K562 (cell line): ENCODE measurements at regions not wholly inside any gene's neighbourhood (a gene's known extent, or its start where the extent isn't known, plus 50 kb on each side); places are given as distances from the start of the nearest gene placed in this dataset.

ENCODE experiments used
- ATAC-seq: fragments of 200-7000 bp; cut with Tn5 transposase; 3 replicates; pipeline ENCODE4 v1.9.1; 2020; ENCODE audit warnings: moderate library complexity
- BruUV-seq: library from RNA; stranded (reverse); fragments of 400-500 nt; replicated peaks from 2 replicates; lab custom pipeline; 2021; lab: Mats Ljungman, UMichigan
- CTCF ChIA-PET: fragments of 300-600 bp; formaldehyde crosslinking; extraction: SDS; loops from one replicate; lab custom pipeline; 2021; ENCODE audit warnings: low intra/inter-chr PET ratio; lab: Yijun Ruan, JAX
- POLR2A ChIA-PET: fragments of 300-600, 350-650 bp; sonication (Branson Sonifier 250); formaldehyde crosslinking; extraction: SDS; loops from one replicate; lab custom pipeline; 2021; ENCODE audit warnings: antibody characterized with exemption, inconsistent platforms; lab: Yijun Ruan, JAX
- DNase-seq, 4 experiments: peaks; one replicate each; pipeline versions ENCODE4 v3.0.0 to v3.0.0-alpha.2; 2011 to 2018; ENCODE audit warnings: low spot score in 3 of 4, mixed read lengths in 3 of 4; ENCODE audit errors: extremely low read depth in 1 of 4
- FAIRE-seq: peaks from 2 replicates; lab custom pipeline; 2011; peaks lifted over from hg19 to GRCh38; lab: Jason Lieb, UNC
- H2AFZ ChIP-seq: 2 replicates; pipeline ENCODE4 v1.6.0; 2011; ENCODE audit warnings: low read depth, low read length, control low read depth, inconsistent platforms
- H3K27ac ChIP-seq: fragments of 200-600 bp; 3 replicates; pipeline ENCODE4 v1.8.0; 2011; ENCODE audit warnings: low read depth, mild to moderate bottlenecking, control low read depth, inconsistent platforms, low read length, moderate library complexity, mixed read lengths; ENCODE audit errors: extremely low read depth
- H3K27me3 ChIP-seq, 2 experiments: fragments of 300-600 bp in 1 of 2; 2 replicates in 1 of 2; 3 replicates in 1 of 2; pipeline versions ENCODE4 v1.6.0 to v1.8.0; 2011; ENCODE audit warnings: inconsistent platforms in 2 of 2, low read length in 2 of 2, mild to moderate bottlenecking in 1 of 2, mixed read lengths in 1 of 2, moderate library complexity in 1 of 2; ENCODE audit not compliant: control insufficient read depth in 2 of 2, insufficient read depth in 2 of 2
- H3K36me3 ChIP-seq: fragments of 300-600 bp; 3 replicates; pipeline ENCODE4 v1.8.0; 2011; ENCODE audit warnings: mild to moderate bottlenecking, low read length, inconsistent platforms; ENCODE audit not compliant: control insufficient read depth, insufficient read depth
- H3K4me1 ChIP-seq, 2 experiments: fragments of 200-600 bp in 1 of 2; replicated peaks in 1 of 2; 2 replicates in 1 of 2; 3 replicates in 1 of 2; pipeline versions ENCODE4 v1.5.1 to v1.8.0; 2011; ENCODE audit warnings: inconsistent platforms in 2 of 2, low read length in 2 of 2, mild to moderate bottlenecking in 1 of 2, mixed read lengths in 1 of 2, moderate library complexity in 1 of 2; ENCODE audit not compliant: control insufficient read depth in 2 of 2, insufficient read depth in 2 of 2
- H3K4me2 ChIP-seq: 2 replicates; pipeline ENCODE4 v1.6.1; 2011; ENCODE audit warnings: low read length, control low read depth, inconsistent platforms, mixed read lengths; ENCODE audit not compliant: insufficient read depth
- H3K4me3 ChIP-seq: fragments of 200-600 bp; sonication (generic), shearing (Covaris generic); 2 replicates; pipeline ENCODE4 v1.5.1; 2016; ENCODE audit warnings: control low read depth, inconsistent platforms
- H3K79me2 ChIP-seq: fragments of 200-600 bp; 3 replicates; pipeline ENCODE4 v1.8.0; 2011; ENCODE audit warnings: low read length, inconsistent platforms; ENCODE audit not compliant: control insufficient read depth, insufficient read depth
- H3K9ac ChIP-seq, 2 experiments: 2 replicates each; pipeline versions ENCODE4 v1.6.0 to v1.6.1; 2011; ENCODE audit warnings: low read depth in 2 of 2, low read length in 2 of 2, control low read depth in 1 of 2, inconsistent platforms in 1 of 2, mild to moderate bottlenecking in 1 of 2, mixed read lengths in 1 of 2; ENCODE audit not compliant: insufficient read depth in 1 of 2
- H3K9me1 ChIP-seq: one replicate; pipeline ENCODE4 v1.6.0; 2011; ENCODE audit warnings: inconsistent platforms, mild to moderate bottlenecking, low read length, moderate library complexity; ENCODE audit not compliant: control insufficient read depth, insufficient read depth
- H3K9me3 ChIP-seq: replicated peaks from 2 replicates; pipeline ENCODE4 v1.5.1; 2011; ENCODE audit warnings: low read depth, low read length, inconsistent platforms; ENCODE audit not compliant: control insufficient read depth, insufficient read depth
- H4K20me1 ChIP-seq: replicated peaks from 2 replicates; pipeline ENCODE4 v1.6.1; 2011; ENCODE audit warnings: low read length, inconsistent platforms, mixed read lengths; ENCODE audit not compliant: control insufficient read depth, insufficient read depth
- ARNT ChIP-seq, 2 experiments: fragments of 450-650 bp; IDR thresholded peaks; 2 replicates each; pipeline ENCODE4 v1.6.1; 2016; ENCODE audit warnings: mild to moderate bottlenecking in 1 of 2
- CBFB ChIP-seq: sonication (generic); formaldehyde crosslinking; IDR thresholded peaks from 2 replicates; pipeline ENCODE4 v1.4.0; 2020; ENCODE audit warnings: mild to moderate bottlenecking, missing genetic modification reagents
- ETS2 ChIP-seq: IDR thresholded peaks from 2 replicates; pipeline ENCODE4 v1.6.1; 2016; ENCODE audit warnings: borderline replicate concordance, missing genetic modification characterization, mild to moderate bottlenecking, moderate library complexity, missing compliant biosample characterization; ENCODE audit not compliant: poor library complexity, severe bottlenecking
- ILF3 ChIP-seq: fragments of 450-650 bp; IDR thresholded peaks from 2 replicates; pipeline ENCODE4 v1.6.1; 2018; ENCODE audit warnings: antibody characterized with exemption, mild to moderate bottlenecking, moderate library complexity, borderline replicate concordance
- NR1H2 ChIP-seq: sonication (generic); formaldehyde crosslinking; IDR thresholded peaks from 2 replicates; pipeline ENCODE4 v1.4.0; 2020; ENCODE audit warnings: mild to moderate bottlenecking, missing genetic modification reagents
- ZNF133 ChIP-seq: fragments of 250-450 bp; sonication (Bioruptor Pico); IDR thresholded peaks from 2 replicates; pipeline ENCODE4 v1.4.0; 2020; ENCODE audit warnings: mild to moderate bottlenecking
- ZNF175 ChIP-seq: fragments of 200-800 bp; sonication (Bioruptor generic); IDR thresholded peaks from 2 replicates; pipeline ENCODE4 v1.6.1; 2016; ENCODE audit warnings: low read depth, mild to moderate bottlenecking, missing genetic modification characterization, missing compliant biosample characterization
- ZNF3 ChIP-seq: fragments of 250-450 bp; sonication (Bioruptor Pico); IDR thresholded peaks from 2 replicates; pipeline ENCODE4 v1.5.0; 2021; ENCODE audit warnings: mild to moderate bottlenecking, moderate library complexity
- ZNF707 ChIP-seq: fragments of 250-450 bp; sonication (Bioruptor Pico); conservative IDR thresholded peaks from 2 replicates; pipeline ENCODE4 v1.8.0; 2022; ENCODE audit warnings: inconsistent platforms, mild to moderate bottlenecking, moderate library complexity
- WGBS: fragments of 100-300 bp; shearing (Covaris generic); methylation state at CpG from one replicate; pipeline ENCODE4 v1.1.6; 2016; ENCODE audit warnings: low coverage, mixed read lengths; ENCODE audit not compliant: insufficient coverage; ENCODE audit errors: missing lambda C conversion rate; 5-methylcytosine and 5-hydroxymethylcytosine counted together
- in situ Hi-C: fragments of 300-500 bp; cut with MboI; formaldehyde crosslinking; loops from 4 replicates; pipeline ENCODE4 v1.15.0; 2018; ENCODE audit warnings: inconsistent platforms, mixed read lengths
- intact Hi-C: fragments of 100-400 bp; cut with micrococcal nuclease; formaldehyde crosslinking; loops from 2 replicates; pipeline ENCODE4 v1.14.2; 2022
- TF ChIP-seq, protein P1 (sequence below): fragments of 450-650 bp; formaldehyde crosslinking; IDR thresholded peaks from 2 replicates; pipeline ENCODE4 v1.4.0; 2020; ENCODE audit warnings: mild to moderate bottlenecking, moderate library complexity
- TF ChIP-seq, protein P2 (sequence below): fragments of 250-450 bp; sonication (Bioruptor Pico); IDR thresholded peaks from 2 replicates; pipeline ENCODE4 v1.5.1; 2021; ENCODE audit warnings: mild to moderate bottlenecking
- TF ChIP-seq, protein P3 (sequence below): sonication (generic); formaldehyde crosslinking; IDR thresholded peaks from 2 replicates; pipeline ENCODE4 v1.8.1; 2023; ENCODE audit warnings: mild to moderate bottlenecking, missing genetic modification reagents
- TF ChIP-seq, protein P4 (sequence below), 3 experiments: fragments of 200-800 bp in 1 of 3; fragments of 250-450 bp in 1 of 3; fragments of 450-650 bp in 1 of 3; sonication (Bioruptor Pico) in 1 of 3; sonication (Bioruptor generic) in 1 of 3; formaldehyde crosslinking in 1 of 3; IDR thresholded peaks; 2 replicates each; pipeline versions ENCODE4 v1.6.1 to v1.8.0; 2016 to 2022; ENCODE audit warnings: mild to moderate bottlenecking in 2 of 3, missing genetic modification characterization in 2 of 3, missing compliant biosample characterization in 1 of 3, moderate library complexity in 1 of 3

DNA sequence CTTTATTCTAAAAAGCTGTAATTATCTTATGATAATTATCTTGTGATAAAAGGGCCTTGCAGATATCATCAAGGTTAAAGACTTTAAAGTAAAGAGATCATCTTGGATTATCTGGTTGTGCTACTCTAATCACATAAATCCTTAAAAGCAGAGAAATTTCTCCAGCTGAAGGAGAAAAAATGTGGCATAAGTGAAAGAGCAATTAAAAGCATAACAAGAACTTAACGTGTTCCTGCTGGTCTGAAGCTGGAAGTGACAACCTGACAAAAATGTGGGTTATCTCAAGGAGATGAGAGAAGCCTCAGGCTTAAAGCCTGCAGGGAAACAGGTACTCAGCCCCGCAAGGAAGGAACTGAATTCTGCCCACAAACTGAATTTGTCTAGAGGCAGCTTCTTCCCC, 449.1 kb upstream of the NDST4 start (continued):
- TF ChIP-seq, protein P1, sequence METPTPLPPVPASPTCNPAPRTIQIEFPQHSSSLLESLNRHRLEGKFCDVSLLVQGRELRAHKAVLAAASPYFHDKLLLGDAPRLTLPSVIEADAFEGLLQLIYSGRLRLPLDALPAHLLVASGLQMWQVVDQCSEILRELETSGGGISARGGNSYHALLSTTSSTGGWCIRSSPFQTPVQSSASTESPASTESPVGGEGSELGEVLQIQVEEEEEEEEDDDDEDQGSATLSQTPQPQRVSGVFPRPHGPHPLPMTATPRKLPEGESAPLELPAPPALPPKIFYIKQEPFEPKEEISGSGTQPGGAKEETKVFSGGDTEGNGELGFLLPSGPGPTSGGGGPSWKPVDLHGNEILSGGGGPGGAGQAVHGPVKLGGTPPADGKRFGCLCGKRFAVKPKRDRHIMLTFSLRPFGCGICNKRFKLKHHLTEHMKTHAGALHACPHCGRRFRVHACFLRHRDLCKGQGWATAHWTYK (CRISPR knock-in tag): no peak
- TF ChIP-seq NR1H2 (CRISPR knock-in tag): no peak
- no peak for TF ChIP-seq ZNF175 (CRISPR knock-in tag)
- no peak for TF ChIP-seq CBFB
- TF ChIP-seq ZNF3 (CRISPR knock-in tag): no peak
- TF ChIP-seq ARNT (IDR thresholded peaks at IDR 0.05): no peak
- TF ChIP-seq, protein P2, sequence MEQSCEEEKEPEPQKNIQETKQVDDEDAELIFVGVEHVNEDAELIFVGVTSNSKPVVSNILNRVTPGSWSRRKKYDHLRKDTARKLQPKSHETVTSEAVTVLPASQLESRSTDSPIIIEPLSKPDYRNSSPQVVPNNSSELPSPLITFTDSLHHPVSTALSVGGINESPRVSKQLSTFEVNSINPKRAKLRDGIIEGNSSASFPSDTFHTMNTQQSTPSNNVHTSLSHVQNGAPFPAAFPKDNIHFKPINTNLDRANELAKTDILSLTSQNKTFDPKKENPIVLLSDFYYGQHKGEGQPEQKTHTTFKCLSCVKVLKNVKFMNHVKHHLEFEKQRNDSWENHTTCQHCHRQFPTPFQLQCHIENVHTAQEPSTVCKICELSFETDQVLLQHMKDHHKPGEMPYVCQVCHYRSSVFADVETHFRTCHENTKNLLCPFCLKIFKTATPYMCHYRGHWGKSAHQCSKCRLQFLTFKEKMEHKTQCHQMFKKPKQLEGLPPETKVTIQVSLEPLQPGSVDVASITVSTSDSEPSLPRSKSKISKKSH (CRISPR knock-in tag): no peak
- no peak for TF ChIP-seq ZNF707 (CRISPR knock-in tag)

DNA sequence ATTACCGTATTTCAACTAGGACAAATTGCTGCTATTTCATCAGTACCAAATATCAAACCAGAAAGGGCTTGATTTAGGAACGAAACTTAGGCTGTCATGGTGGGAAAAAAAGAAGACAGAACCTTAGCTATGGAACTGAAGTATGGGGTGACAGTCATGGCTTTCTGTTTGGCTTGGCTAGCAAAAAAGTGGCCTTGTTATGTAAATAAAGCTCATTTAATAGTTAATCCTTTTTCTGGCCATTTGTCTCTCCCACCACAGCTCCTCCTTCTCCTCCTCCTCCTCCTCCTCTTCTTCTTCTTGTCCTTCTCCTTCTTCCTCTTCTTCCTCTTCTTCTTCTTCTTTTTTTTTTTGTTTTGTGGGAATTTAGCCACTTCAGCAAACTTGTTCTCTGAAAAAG, 434.7 kb upstream of the NDST4 start:
- no peaks in the 10 kb centered on the region for H3K9me1 ChIP-seq
- WGBS: 0% methylated on average over 2 of the region's 2 CpGs
- no peak overlapping the region for H3K27ac ChIP-seq
- in situ Hi-C loops: no loop called here
- H3K36me3 ChIP-seq: no peaks in the 10 kb centered on the region
- no peak overlapping the region for H3K4me2 ChIP-seq
- no peak overlapping the region for H2AFZ ChIP-seq
- ATAC-seq: no peak
- no peak for DNase-seq
- H3K79me2 ChIP-seq: no peaks in the 10 kb centered on the region
- H3K27me3 ChIP-seq: no peaks in the 10 kb centered on the region
- H3K4me3 ChIP-seq: no peak overlapping the region
- H4K20me1 ChIP-seq: no peaks in the 10 kb centered on the region
- no TSS peak for BruUV-seq
- no peak for FAIRE-seq
- H3K9ac ChIP-seq: no peak overlapping the region
- POLR2A ChIA-PET: no interaction called here
- CTCF ChIA-PET: no interaction called here
- no peaks in the 10 kb centered on the region for H3K4me1 ChIP-seq
- intact Hi-C loops: no loop called here
- H3K9me3 ChIP-seq: no peaks in the 10 kb centered on the region
- TF ChIP-seq ILF3 (no peak), ETS2 (tag) (no peak), ZNF133 (CRISPR knock-in tag) (no peak)
- TF ChIP-seq, protein P3, sequence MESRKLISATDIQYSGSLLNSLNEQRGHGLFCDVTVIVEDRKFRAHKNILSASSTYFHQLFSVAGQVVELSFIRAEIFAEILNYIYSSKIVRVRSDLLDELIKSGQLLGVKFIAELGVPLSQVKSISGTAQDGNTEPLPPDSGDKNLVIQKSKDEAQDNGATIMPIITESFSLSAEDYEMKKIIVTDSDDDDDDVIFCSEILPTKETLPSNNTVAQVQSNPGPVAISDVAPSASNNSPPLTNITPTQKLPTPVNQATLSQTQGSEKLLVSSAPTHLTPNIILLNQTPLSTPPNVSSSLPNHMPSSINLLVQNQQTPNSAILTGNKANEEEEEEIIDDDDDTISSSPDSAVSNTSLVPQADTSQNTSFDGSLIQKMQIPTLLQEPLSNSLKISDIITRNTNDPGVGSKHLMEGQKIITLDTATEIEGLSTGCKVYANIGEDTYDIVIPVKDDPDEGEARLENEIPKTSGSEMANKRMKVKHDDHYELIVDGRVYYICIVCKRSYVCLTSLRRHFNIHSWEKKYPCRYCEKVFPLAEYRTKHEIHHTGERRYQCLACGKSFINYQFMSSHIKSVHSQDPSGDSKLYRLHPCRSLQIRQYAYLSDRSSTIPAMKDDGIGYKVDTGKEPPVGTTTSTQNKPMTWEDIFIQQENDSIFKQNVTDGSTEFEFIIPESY: no peak
- TF ChIP-seq, protein P4, sequence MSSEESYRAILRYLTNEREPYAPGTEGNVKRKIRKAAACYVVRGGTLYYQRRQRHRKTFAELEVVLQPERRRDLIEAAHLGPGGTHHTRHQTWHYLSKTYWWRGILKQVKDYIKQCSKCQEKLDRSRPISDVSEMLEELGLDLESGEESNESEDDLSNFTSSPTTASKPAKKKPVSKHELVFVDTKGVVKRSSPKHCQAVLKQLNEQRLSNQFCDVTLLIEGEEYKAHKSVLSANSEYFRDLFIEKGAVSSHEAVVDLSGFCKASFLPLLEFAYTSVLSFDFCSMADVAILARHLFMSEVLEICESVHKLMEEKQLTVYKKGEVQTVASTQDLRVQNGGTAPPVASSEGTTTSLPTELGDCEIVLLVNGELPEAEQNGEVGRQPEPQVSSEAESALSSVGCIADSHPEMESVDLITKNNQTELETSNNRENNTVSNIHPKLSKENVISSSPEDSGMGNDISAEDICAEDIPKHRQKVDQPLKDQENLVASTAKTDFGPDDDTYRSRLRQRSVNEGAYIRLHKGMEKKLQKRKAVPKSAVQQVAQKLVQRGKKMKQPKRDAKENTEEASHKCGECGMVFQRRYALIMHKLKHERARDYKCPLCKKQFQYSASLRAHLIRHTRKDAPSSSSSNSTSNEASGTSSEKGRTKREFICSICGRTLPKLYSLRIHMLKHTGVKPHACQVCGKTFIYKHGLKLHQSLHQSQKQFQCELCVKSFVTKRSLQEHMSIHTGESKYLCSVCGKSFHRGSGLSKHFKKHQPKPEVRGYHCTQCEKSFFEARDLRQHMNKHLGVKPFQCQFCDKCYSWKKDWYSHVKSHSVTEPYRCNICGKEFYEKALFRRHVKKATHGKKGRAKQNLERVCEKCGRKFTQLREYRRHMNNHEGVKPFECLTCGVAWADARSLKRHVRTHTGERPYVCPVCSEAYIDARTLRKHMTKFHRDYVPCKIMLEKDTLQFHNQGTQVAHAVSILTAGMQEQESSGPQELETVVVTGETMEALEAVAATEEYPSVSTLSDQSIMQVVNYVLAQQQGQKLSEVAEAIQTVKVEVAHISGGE (CRISPR knock-in tag; IDR thresholded peaks at IDR 0.05): no peak
